H54 (cell line): ENCODE measurements at regions not wholly inside any gene's neighbourhood (a gene's known extent, or its start where the extent isn't known, plus 50 kb on each side); places are given as distances from the start of the nearest gene placed in this dataset.
"Not testable (repeated sequence)": the region's sequence is repeated elsewhere in the genome, so short reads cannot be mapped to it uniquely, and the experiment has no call there.

Experiments
- DNase-seq: peaks from one replicate; pipeline ENCODE4 v3.0.0; 2011; ENCODE audit warnings: low spot score, mixed read lengths; ENCODE audit not compliant: insufficient read length
- FAIRE-seq: peaks from 3 replicates; lab custom pipeline; 2011; peaks lifted over from hg19 to GRCh38; lab: Jason Lieb, UNC
- POLR2A ChIP-seq: IDR thresholded peaks from 2 replicates; pipeline ENCODE4 v1.6.1; 2011; ENCODE audit warnings: low read depth, mild to moderate bottlenecking, low read length

DNA sequence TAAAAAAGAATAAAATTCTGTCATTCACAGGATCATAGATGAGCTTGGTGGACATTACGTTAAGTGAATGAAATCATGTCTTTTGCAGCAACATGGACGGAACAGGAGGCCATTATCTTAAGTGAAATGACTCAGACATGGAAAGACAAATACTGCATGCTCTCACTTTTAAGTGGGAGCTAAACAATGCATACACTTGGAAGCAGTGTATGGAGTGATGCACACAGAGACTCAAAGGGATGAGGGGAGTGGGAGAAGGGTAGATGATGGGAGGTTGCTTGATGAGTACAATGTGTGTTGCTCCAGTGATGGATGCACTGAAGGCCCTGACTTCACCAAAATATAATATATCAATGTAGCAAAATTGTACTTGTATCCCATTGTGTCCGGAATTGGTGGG lies 293.4 kb downstream of the CD109 start:
- no peak for DNase-seq
- TF ChIP-seq POLR2A, result no peak
- FAIRE-seq, result no peak

DNA sequence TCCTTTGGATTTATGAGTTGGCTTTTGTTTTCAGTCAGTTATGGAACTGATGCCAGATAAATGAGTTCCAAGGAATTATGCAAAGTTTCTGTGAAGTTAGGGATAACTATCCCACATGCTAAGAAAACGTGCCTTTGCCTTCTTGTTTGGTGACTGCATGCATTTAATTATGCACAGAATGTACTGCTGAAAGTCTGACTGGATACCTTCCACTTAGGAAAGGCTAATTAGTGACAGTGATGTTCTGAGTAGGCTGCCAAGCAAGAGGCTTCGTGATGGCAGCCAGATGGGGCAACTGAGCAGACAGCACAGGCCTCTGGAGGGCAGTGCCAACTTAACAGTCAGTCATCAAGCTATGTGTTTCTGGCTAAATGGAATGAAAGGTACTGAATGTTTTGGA lies 289.9 kb downstream of the CD109 start:
- TF ChIP-seq POLR2A, result no peak
- DNase-seq, result no peak
- no peak for FAIRE-seq

DNA sequence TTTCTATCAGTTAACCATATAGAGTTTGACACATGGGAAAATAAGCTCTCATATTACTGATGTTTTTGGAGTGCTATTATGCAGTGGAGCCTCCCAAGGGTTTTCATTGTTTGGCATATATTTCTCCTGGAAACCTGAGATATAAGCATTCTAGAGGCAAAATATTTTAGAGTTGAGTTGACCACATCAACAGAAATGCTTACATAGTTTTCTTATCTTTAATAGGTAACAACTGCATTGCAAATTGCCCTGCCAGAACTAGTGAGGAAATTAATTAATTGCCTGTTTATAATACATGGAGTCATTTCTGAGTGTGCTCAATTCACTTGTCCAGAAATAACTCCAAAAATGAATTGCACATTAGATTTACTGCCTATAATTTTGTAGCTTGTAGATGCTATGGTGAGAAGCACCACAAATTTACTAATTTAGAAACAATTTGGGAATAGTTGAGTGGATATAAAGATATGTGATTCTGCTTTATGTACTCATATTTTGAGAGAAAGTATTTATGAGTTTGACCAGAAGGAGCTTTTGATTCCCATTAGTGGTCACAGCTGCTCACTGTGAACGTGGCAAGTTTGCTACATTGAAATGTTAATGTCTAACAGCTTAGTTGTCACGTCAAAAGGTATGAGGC lies 288.7 kb downstream of the CD109 start:
- DNase-seq (no peak), FAIRE-seq (no peak)
- TF ChIP-seq POLR2A, result no peak

DNA sequence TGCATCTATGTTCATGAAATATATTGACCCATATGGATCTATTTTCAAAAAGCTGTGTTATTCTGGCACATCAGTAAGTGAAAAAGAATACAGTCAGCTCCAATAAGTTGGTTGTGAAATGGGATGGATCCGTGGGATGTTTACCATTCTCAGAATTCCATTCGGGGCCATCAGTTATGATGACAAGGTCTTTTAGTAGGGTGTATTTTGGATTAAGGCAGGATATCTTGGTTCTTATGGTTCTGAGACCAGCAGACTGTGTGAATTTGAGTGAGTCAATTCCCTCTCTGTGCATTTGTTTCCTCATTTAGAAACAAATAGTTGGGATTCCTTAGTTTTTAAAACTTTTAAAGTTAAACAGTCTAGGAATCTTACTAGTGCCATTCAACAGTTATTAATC lies 287.4 kb downstream of the CD109 start:
- FAIRE-seq (no peak), DNase-seq (no peak)
- no peak for TF ChIP-seq POLR2A

DNA sequence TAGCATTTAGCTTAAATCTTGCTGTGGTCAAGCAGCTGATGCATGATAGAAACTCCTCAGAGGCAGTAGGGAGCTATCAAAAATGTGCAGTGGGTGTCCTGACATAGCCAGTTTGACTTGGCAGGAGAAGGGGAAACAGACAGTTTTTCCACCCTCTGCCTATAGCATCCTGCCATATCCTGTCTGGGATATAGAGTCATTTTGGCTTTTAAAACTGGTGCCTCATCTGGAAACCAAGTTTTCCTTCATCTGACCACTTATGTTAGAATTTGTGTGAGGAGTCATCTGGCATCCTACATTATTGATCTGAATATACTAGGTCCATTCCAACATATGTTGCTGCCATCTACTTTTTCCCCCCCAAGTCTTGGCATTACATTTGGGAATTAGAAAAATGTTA lies 284.1 kb downstream of the CD109 start:
- no peak for TF ChIP-seq POLR2A
- FAIRE-seq (no peak), DNase-seq (no peak)

DNA sequence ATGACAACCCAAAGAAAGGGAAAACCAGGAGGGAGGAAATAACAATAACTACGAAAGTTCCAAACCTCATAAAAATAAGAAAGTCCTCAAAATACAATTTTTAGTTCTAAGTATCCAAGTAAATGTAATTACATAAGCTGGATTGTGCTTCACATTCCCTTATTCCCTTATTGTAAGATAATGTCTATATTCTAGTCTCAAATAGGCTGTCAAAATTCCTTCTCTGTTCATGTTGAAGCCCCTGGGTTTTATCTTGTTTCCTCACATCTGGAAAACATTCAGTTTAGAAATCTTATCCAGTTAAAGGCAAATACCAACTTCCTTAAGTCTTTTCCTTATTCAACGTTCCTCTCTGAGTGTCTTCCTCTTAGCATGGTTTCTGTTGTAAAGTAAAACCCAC lies 282.3 kb downstream of the CD109 start:
- FAIRE-seq, result no peak
- DNase-seq, result no peak
- no peak for TF ChIP-seq POLR2A

DNA sequence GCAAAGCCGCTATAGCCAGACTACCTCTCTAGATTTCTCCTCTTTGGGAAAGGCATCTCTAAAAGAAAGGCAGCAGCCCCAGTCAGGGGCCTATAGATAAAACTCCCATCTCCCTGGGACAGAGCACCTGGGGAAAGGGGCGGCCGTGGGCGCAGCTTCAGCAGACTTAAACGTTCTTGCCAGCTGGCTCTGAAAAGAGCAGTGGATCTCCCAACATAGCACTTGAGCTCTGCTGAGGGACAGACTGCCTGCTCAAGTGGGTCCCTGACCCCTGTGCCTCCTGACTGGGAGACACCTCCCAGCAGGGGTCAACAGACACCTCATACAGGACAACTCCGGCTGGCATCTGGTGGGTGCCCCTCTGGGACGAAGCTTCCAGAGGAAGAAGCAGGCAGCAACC lies 276.5 kb downstream of the CD109 start:
- not testable (repeated sequence) for FAIRE-seq

DNA sequence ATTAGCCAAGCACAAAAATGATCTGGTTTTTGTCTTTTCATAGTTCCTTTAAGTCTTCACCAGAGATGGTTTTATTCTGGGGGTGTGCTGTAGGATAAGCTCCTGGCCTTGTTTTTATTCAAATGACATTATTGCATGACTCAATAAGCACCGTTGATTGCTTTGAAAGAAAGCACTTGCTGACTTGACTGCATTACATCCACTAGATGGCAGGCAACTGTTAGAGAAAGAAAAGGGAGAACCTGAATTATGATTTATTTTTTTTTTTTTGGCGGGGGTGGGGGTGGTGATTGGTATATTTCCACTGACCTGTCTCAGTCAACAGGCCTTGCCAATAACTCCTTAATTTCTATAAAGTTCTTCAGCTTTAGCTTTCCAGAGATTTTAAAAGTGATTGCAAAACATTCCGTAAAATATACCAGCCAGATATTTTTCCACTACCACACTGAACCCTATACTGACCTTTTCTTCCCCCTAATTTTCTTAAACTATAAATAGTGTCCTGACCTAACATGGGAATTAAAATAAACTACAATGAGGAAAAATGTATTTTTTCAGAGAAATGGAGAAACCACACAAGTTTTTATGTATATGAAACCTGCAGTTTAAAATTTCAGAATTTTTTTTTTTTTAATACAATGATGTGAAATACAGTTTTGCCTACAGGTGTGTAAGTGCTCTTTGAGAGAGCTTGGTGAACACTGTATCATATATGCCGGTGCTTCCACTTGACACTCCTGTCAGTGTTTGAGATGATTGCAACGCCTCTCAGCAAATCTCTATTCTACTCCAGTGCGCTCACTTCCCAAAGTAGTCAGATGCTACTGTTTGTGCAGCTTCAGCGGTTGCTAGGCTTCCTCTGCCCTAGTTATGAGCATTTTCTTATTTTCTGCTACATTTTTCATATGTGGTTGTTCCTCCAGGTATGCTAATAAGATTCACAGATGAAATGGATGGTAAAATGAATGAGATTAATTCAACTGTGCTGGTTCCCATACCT lies 274.3 kb downstream of the CD109 start:
- FAIRE-seq, result peak; percentile 82
- TF ChIP-seq POLR2A, result no peak
- peak; percentile 14 for DNase-seq

More for the DNA sequence above, 276.5 kb downstream of the CD109 start:
- DNase-seq, result not testable (repeated sequence)

DNA sequence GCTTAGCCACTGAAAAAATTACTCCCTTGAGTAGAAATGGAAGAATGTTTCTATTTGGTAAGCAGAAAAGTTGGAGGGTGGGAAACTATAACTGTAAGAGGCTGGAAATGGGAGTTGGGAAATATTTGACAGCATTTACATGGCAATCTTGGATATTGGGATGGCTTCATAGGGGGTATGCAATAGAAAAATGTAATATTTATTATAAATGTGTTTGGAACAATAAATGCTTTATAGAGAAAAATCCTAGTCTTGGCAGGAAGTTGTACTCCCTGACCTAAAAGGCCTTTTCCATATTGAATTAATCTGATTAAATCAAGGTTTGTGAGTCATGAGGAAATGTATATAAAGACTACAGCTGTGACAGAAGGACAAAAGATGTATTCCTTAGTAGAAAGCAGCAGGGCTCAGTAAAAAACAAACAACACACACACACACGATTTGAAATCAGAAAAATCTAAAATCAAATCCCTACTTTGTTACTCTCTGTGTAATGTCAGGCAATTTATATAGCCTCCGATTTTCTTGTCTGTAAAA lies 272.3 kb downstream of the CD109 start:
- no peak for TF ChIP-seq POLR2A
- FAIRE-seq, result no peak
- DNase-seq, result no peak

DNA sequence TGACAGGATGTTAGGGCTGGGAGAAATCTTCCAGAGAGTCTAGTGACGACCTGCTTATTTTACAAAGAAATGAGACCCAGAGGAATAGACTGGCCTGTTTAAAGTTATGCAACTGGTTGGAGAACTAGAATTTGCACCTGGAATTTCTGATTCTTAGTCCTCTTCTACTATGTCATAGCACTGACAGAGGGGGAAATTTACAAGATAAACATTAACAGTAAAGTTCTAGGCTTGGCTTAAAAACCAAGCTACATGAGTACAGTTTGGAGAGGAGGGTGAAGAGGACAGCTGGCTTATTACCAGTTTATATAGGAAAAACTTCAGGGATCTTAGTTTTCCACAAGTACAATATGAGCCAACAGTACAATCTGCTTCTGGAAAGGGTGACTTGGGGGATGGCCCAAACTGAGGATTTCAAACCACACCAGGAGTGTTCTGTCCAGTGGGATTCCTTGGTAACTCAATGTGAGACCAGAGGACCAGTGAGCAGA lies 269.6 kb downstream of the CD109 start:
- TF ChIP-seq POLR2A, result no peak
- no peak for FAIRE-seq

DNA sequence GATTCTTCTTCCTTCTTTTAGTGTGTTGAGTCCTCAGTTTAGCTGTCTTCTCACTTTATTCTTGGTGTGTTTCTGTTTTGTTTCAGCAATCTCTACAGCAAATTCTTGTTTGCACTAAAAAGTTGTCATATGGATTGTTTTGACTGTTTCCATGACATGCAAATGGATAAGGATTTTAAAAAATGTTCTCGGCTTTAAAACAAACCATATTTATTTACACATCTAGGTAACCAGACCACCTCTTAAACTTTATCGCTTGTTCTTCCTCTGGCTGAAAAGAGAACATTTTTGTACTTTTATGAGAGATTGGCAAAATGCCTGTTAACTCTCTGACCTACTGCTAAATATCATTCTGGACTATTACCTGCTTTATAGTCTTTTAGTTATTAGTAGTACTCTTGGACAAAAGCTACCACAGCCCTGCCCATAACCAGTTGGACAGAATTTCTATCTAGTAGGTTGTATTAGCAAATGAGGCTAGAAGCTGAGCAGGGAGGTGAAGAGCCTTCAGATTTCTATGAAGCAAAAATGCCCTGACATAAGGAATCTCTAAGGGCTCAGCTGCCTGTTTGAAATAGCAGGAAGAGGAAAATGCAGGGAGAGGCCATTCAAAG lies 268.3 kb downstream of the CD109 start:
- no peak for DNase-seq
- no peak for TF ChIP-seq POLR2A
- FAIRE-seq, result no peak

More for the DNA sequence above, 269.6 kb downstream of the CD109 start:
- DNase-seq, result no peak

DNA sequence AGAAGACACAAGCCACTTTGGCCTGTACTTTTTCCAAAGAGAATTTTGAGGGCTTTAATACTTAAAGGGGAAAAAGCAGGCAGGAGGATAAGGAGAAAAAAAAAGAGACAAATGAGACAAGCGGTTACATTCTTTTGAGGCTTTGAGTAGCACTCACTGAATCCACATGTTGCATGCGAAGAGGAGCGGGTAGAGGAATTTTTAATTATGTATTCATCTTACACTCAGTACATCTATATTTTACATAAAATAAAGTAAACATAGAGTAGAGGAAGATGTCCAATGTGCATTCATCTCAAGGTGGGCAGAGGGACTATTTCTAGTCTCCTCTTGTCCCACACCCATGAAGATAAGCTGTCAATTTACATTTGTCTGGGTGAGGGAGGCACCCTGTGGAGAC lies 266.9 kb downstream of the CD109 start:
- DNase-seq, result no peak
- TF ChIP-seq POLR2A, result no peak
- no peak for FAIRE-seq

DNA sequence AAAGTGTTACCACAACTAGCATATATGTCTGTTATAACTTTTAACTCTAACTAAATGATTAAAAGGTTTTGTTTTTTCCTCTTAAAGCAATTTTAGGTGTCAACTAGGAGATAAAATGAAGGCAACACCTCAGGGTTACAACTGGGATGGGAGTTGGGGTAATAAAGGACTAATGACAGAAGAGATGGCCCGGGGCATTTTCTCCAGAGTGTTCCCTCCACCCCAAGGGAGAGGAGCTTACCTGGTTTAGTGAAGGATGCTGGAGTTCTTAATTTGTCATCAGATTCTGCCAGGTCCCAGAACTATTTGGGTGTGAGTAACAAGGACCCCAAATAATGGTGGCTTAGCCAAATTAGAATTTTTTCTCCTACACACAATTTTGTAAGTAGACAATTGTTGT lies 260.3 kb downstream of the CD109 start:
- FAIRE-seq (no peak), DNase-seq (no peak)
- no peak for TF ChIP-seq POLR2A

DNA sequence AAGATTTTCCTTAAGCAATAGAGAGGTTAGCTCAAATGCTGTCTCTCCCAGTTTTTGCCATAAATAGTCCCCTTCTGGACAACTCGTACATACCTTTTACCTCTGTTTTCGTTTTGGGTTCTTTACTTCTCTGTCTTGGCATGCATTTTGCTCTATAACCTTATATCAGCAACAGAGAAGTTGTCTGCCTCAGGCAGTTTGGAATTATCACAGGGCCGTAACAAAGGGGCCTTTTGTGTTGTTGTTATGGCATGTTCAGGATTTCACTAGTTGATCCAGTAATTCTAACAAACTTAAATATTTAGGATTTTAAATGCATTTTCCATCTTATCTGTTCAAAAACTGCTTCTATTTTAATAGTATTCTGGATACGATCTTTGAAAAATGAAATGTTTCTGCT lies 259.8 kb downstream of the CD109 start:
- FAIRE-seq (no peak), DNase-seq (no peak)

More for the DNA sequence above, 259.8 kb downstream of the CD109 start:
- TF ChIP-seq POLR2A, result no peak
